ENCODE measurements at regions not wholly inside any gene's neighbourhood (a gene's known extent, or its start where the extent isn't known, plus 50 kb on each side); places are given as distances from the start of the nearest gene placed in this dataset.

DNA sequence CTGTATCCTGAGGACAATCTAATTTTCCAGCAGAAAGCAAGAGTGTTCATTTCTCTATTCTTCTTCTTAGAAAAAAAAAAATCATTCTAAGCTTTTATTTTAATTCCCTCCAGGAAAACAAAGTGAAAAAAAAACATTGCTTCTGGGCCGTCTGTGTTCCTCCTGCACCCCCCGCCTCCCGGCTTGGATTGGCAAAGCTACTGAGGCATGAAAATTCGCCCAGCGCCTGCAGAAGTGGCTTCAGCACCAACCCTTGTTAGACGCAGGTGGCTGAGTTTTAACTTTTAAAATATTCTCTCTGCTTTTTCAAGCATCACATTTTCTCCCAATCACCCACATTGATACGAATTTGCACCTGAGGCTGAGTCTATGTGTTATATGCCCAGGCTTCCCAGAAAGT lies 401.6 kb downstream of the BRD1 start:
- no peak for DNase-seq

DNA sequence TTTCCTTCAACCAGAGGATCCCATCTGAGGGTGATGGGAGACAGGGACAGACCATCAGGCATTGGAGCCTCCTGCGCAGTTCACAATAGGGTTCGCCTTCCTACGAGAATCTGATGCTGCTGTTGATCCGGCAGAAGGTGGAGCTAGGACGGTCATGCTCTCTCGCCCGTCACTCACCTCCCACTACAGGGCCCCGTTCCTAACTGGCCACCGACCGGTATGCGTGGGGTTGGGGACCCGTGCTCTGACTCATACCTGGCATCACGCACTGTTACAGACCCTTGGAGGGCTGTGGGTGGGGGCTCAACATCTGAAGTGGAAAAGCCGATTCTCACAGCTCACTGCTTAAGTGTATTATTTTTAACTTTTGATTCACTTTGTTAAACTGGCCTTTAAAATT lies 402.3 kb downstream of the BRD1 start:
- DNase-seq, result no peak

DNA sequence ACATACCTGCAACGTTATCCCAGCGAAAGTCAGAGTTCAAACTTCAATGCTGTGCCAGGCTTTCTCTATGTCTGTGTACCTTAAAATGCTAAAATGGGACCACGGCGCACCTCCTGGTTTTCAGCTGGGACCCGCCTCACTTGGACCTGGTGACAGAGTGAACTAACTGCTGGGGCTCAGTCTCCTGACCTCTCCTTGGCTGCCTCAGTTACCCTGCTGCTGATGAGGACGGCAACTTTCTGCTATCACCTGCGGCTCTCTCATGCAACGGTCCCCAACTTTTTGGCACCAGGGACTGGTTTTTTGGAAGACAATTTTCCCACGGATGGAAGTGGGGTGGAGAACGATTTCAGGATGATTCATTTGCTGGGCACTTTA lies 402.8 kb downstream of the BRD1 start:
- no peak for DNase-seq

DNA sequence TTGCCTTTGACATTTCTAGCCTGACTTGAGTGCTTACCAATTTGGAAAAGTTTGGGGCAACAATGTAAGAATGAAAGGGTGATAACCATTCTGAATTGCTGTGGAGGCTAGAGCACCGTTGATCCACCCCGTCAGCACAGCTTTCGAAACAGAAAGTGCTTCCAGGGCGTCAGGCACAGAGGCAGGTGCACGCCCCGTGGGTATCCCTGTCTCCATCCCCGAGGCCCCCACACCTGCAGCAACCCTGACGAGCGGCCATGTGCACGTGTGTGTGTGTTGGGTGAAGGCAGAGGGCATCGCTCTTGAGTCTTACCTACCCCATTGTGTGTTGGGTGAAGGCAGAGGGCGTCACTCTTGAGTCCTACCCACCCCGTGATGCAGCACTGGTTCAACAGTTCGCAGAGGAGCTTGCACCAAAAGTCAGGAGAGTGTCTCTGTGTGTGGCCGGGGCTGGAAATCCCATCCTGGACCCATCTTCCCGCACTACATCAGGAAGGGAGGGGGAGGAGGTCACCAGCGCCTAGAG lies 404.5 kb downstream of the BRD1 start:
- no peak for DNase-seq

DNA sequence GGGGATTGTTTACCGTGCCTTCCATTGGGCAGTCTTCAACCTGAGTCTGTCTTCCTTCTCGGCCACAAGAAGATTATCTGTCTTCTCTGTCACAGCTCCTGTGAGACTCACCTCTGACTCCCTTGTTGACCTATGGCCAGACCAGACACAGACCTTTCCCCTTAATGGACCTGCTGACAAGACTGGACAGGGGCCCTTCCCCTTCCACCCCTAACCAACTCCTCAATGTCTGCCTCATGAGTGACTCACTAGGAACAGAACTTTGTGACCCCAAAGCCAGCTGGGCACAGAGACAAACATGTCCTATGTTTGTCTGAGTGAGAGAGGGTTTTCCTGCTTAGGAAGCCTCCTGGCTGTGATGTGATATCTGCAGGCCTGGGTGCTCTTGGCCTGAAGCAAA lies 405.0 kb downstream of the BRD1 start:
- DNase-seq, result no peak

DNA sequence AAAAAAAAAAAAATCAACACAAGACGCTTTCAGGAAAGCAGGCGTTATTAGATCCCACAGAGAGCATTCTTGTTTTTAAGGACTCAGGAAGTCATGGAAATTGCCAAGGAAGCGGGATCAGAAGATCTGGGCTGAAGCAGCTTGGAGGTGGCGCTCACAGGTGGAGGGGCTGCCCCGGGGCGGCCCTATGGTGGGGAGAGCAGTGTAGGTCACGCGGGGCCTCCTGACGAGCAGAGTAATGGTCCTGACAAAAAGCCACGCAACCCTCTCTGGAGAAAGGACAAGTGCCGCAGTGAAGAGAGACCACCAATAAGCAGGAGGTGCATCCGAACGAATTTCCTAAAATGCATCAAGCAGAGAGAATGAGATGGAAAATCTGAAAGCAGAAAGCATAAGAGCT lies 407.0 kb downstream of the BRD1 start:
- DNase-seq, result no peak

DNA sequence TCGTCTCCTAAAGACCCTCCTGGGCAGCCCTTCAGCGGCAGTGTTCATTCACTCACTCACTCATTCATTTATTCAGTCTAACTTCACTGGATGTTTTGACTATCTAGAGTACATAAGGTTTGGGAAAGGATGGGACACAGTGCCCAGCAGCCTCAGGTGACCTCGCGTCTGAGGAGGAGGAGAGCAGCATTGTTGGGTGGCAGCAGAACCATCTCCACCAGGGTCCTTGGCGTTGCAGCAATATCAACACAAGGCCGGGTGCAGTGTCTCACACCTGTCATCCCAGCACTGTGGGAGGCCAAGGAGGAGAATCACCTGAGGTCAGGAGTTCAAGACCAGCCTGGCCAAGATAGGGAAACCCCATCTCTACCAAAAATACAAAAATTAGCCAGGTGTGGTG lies 408.0 kb downstream of the BRD1 start:
- DNase-seq, result no peak

DNA sequence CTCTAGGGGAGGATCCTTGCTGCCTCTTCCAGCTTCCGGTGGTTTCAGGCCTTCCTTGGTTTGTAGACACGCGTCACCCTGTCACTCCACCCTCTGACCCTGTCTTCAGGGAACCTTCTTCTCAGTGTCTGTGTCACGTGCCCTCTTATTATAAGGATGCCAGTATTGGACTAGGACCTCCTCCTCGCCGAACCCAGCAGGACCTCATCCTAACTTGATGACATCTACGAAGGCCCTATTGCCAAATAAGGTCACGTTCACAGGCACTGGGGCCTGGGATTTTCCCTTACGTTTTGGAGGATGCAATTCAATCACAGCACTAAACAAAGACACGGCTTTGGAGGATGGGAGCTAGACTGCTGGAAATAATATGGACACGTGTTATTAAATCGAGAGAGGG lies 408.7 kb downstream of the BRD1 start:
- no peak for DNase-seq

DNA sequence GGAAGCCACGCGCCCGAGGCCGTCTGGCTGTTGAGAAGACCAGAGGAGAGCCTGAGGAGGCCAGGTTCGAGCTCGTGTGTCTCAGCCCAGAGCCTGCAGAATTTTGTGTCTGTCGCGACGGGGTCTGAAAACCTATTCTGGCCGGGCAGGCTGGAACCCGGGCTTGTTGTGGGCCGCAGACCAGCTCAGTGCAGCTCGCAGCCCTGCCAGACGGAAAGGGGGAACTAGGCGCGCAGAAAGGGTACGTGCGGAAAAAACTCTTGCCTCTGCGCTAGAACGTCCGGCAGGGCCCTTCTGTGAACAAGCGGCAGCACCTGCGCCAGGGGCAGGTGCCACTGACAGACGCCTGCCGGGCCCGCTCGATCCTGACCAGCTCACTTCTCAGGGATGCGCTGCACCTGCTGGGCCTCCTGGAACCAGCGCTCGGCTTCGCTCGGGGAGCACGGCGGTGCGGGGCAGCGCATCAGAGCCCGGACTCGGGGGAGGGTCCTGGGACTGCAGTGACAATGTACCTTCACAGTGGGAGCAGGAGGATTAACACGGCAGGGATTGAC lies 409.3 kb downstream of the BRD1 start:
- DNase-seq, result no peak

DNA sequence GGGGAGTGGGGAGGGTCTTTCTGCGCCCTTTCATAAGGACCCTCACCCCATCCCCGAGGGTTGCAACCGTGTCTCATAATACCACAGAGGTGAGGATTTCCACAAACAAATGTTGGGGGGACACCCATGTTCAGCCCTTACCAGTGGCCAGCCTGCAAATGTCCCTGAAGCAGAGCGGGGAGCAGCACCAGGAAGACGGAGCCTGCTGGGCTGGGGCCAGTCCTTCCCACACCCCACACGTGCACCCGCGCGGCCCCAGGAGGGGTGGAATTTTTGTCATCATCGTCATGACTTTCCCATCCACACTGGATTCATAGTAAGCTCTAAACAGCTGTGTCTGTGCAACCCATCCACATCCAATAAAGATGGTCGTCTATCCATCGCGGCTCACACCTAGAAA lies 409.8 kb downstream of the BRD1 start:
- no peak for DNase-seq

DNA sequence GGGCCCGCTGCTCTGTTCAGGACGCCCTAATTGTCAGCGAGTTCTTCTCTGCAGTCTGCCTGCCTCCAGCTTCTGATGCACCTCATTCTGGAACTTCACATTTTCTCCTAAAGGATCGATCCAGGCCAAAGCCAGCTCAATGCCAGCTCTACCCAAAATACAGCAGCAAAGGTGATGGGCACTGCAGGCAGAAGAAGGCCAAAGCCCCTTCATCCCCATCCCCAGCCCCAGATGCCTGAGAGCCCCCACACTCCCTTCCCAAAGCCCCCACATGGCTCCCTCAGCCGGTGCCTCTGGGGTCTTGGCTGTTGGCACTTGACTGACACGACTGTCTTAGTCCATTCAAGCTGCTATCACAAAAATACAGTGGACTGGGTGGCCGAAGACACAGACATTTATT lies 410.3 kb downstream of the BRD1 start:
- DNase-seq, result no peak

DNA sequence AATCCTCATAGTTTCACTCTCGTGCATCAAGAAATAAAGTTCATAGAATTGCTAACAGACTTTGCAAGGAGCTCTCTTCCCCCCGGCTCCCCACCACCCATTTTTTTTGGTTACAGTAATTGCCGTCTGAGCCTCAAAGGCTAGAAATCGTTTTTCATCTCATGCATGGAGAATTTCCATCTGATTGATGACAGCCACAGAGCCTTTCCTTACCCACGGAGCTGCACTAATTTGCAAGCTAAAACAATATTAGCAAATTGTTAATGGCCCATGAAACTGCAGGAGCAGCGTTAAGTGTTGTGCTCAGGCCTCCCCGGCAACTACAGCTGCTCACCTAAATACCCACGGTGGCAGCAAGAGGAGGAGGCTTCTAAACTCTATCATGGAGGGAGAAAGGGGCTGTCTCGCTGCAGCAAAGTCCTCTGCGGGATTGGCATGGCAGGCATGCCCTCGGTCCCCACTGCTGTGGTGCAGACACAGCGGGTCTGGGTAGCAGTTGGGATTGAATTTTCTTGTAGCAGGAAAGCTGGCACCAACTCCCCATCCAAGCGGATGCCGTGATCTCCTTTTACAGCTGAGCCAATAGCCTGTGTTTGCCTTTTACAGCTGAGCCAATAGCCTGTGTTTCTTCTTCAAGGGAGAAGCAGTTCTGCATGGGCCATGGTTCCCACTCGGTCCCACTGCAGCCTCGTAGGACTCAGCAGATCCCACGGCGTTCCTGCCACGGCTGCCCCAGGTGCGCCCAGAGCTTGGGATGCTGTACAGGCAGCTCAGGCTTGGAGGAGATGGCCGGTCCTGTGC lies 412.3 kb downstream of the BRD1 start:
- no peak for DNase-seq

DNA sequence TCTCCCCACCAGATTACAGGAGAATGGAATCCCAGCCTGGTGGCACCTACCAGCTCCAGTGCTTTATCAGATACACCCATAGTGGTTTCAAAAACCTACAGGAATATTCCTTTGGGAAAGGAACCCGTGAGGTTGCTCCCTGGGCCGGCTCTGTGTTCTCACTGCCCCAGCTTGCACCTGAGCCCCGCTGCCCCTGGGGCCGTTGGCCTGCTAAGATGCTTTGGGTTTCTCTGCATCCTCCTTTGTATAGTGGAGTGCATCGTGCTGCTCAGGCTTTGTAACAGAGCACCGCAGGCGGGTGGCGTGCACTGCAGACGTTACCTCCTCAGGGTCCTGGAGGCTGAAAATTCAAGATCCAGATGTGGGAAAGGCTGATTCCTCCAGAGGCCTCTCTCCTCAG lies 414.1 kb downstream of the BRD1 start:
- no peak for DNase-seq

DNA sequence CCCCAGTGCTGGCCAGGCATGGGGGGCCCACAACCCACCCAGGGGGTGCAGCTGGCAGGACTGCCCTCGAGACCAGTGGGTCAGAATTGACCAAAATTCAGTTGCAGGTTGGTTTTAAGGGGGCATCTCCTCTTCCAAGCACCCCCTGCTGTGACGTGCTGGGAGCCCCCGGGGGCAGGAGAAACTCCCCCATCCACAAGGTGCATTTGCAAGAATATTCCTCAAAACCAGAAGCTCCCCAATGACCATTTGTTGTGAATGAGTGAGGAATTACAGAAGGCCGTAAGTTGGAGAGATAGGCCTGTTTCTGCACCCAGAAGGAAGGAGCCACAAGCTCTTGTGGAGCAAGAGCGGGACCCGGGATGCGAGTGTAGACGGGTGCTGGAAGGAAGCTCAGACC lies 414.5 kb downstream of the BRD1 start:
- DNase-seq, result no peak

DNA sequence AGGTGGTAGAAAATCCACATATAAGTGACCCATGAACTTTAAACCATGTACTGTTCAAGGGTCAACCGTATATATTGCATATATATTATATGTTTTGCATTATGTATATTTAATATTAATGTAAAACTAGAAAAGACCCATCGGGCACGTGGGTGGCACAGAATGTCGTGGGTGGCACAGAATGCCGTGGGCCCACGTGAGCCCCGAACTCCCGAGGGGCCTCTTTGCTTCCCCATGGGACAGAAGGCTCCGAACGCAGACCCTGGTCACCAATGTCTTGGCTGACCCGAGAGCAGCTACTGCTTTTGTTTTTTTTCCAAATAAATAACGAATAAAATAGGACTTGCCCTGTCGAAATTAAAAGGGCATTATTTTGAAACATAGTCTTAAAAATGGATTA lies 415.4 kb downstream of the BRD1 start:
- DNase-seq, result no peak

DNA sequence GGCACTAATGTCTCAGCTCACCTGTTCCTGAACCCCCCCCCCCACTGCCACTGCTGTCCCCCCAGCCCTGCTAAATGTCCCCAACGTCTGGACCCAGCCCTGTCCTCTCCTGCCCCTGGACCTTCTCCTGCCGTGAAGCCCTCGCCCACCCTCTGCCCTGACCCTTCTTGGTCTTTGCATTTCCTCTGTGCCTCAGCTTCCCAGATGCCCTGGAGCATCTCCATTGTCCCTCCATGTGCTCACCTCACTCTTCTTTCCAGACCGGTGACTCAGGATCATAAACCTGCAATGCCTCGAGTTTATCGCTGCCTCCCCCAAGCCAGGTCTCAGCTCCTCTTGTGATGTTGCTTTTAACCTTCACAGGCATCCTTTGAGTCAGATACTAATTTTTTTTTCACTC lies 416.4 kb downstream of the BRD1 start:
- DNase-seq, result no peak

DNA sequence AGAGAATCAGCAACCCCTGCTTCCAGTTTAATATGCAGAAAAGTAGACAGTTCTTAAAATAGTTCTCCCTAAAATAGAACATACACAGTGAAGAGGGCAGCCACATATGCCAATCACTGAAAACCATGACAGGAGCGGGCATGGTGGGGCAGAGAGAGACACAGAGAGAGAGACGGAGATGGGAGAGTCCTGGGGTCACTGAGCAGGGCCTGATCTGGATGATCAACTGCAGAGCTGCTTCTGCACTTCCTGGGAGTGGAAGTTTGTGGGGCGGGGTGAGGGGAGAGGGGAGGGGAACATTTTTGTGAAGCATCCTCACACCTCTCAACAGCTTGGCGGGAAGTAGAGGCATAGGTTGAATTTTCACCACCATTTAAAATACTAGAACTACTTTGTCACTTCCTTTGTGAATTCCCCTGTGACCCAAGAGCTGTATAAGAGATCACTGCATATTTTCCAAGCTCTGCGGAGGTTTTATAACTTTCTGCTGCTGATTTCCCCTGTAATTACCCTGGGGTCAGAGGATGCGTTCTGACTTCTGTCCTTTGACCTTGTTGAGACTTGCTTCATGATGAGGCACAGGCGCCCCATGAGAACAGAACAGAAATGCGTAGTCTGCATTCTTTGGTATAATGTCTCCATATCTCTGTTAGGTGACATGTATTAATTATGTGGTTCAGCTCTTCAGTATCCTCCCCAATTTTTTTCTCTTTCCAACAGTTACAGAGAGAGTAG lies 419.4 kb downstream of the BRD1 start:
- DNase-seq, result no peak

DNA sequence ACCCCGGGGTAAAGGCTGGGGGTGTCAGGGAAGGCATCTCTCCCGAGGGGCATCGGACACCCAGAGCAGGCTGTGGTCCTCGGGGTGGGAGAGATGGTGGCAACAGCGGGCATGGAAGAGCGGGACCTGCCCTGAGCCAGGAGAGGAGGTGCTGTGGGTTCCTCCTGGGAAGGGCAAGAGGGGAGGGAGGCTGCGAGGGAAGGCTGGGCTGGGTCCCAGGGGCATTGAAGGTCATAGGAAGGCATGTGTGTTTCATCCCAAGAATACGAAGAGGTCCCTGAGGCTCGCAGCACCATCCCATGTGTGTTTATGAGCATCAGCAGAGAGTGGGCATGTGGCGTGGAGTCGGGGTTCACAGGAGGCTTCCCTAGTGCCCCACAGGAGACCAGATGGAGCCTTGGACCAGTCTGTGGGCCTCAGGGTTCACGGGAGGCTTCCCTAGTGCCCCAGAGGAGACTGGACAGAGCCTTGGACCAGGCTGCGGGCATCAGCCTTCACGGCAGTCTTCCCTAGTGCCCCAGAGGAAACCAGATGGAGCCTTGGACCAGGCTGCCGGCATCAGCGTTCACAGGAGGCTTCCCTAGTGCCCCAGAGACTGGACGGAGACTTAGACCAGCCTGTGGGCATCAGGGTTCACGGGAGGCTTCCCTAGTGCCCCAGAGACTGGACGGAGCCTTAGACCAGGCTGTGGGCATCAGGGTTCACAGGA lies 420.6 kb downstream of the BRD1 start:
- DNase-seq, result no peak

DNA sequence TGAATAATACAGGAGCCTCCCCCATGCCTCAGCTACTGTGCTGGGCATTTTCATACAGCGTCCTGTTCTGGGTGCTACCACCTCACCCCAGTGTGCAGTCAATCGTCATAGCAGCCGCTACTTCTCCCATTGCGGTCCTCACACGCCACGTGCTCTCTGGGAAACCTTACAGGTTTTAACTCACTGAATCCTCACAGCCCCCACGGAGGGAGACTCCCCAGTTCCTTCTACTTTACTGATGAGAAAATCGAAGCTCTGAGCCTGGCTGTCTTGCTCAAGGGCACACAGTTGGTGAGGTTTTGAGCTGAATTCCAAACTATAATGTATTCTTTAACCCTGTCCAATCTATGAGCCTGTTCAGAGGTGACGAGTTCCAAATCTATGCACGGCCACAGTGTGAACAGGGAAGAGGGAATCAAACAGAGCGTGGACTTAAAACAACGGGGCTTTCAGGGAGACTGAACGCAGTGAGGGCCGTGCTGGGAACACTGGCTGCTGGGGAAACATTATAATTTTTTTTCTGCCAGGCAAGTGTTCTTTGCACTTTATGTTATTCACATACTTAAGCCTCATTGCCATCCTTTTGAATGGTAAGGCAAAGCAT lies 421.5 kb downstream of the BRD1 start:
- DNase-seq, result no peak

DNA sequence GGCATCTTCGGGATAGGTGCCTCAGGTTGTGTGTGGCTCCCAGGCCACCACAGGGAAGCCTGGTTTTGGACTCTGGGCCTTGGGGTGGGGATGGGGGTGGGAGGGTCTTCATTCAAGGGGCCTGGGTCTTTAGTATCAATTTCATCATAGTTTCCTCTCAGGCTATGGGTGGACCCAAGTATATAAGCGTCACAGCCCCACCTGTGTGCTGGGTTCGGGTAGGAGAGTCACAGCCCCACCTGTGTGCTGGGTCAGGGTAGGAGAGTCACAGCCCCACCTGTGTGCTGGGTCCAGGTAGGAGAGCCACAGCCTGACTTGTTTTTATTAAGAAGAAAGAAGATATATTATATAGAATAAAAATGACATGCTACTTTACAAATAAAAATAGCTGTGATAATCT lies 422.1 kb downstream of the BRD1 start:
- DNase-seq, result no peak

DNA sequence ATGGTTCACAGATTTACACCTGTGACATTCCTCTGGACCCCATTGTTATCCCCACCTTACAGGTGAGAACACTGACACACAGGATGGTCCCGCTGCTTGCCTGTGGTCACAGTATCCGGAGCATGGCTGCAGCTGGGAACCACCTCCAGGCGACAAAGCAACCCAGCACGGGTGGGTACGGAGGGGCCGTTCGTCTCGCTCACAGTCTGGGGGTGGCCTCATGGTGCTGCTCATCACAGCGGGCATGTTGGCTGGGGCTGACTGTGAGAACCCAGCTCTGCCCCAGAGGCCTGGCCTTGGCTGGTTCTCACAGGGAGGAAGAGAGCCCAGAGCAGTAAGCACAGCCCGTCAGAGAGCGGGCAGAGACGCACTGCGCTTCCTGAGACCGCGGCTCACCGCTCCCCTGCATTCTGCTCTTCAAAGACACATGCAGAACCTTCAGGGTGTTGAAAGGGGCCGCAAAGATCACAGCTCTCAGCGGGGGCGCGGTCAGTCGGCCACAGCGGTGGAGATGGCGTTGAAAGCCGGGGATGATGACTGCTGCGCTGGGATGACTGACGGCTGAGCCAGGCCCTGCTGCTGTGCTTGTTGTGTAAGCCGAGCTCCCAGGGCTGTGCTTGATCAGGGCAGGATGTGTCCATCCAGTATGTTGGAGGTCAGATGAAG lies 423.0 kb downstream of the BRD1 start:
- DNase-seq, result no peak

DNA sequence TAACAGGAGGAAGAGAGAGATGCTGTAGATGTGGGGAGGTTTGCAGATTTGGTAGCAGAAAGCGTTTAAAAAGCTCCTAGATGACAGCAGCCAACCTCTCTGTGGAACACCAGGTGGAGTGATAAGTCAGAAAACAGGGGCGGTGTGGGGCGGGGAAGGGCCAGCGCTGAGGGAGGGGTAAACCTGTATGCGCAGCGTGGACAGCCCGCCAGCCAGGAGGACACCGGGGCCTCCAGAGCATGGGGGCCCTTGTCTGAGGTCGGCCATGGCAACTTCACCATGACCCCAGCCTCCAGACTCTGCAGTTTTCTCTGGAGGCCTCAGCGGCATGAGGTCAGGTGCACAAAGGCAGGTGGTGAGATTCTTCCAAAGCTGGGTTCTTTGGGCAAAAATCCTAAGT lies 423.7 kb downstream of the BRD1 start:
- no peak for DNase-seq

Data from dermis blood vessel endothelial cell (primary cell).